Stimulated activated CD4-positive, alpha-beta T cell treated with anti-CD3 and anti-CD28 coated beads, Interleukin-12 subunit alpha, Interleukin-12 subunit beta, amount 100 ng/mL, for 24 hours (primary cell): ENCODE measurements at regions not wholly inside any gene's neighbourhood (a gene's known extent, or its start where the extent isn't known, plus 50 kb on each side); places are given as distances from the start of the nearest gene placed in this dataset.
A peak's percentile ranks its signal among the peaks of the same experiment; 100 is the strongest.
"Not testable (repeated sequence)": the region's sequence is repeated elsewhere in the genome, so short reads cannot be mapped to it uniquely, and the experiment has no call there.

Experiments used
- DNase-seq, 2 experiments: peaks; one replicate each; pipeline ENCODE4 v3.0.0-alpha.2; 2020; ENCODE audit warnings: low read depth in 2 of 2

DNA sequence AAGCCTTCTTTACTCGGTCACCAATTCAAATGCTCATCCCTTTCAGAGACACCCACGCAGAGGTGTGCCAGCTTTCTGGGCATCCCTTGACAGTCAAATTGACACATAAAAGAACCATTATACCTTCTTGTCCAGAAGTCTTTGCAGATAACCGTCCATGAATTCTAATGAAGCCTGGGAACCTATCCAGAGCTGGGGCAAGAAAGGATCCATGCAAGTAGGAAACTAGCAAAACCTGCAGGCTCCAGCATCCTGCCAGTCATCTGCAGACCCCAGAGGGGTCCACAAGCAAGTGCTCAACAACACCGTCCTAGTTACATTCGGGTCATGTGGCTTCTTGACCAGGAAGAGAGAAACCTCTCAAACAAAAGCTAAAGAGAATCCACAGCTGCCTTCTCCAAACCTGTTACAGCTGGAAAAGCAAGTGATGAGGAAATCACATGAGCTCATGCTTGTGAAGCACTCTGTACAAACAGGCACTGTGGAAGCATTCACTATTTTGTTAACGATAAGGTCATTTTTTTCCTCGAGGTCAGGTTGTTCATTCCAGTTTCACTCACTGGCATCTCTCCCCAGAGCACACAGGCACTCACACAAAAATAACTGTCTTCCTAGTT, 80.2 kb upstream of the DMRT1 start:
- no peak for DNase-seq

DNA sequence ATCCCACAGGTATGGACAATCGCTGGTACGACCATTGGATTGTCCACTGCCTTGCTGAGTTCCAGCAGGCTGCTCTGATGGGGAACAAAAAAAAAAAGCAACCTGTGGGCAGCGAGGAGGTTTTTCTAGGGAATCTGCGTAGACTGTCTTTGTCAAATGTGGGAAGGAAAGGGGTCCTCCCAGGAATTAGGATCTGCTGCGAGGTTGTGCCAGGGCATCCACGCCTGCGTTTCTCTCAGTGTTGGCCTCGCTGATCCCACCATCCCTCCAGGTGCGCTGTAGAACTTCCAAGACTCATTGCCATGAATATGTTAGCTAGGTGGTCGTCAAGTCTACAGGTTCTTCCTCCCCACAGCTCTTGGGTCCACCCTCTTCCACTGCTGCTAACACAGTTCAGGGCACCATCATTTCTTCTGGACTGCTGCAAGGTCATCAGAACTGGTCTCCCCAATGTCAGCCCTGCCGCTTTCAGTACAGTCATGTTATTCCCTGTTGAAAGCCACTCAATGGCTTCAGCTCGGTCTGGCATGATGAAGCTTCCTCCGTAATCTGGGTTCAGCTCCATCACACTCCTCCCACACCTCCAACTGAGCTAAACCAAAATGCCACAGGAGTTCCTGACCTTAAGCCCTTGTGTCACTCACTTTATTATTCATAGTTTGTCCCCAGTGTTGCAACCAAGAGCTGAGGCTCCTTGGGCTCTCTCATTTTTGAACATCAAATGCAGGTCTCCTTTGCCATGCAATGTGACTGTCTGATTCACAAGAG, 79.5 kb upstream of the DMRT1 start:
- no peak for DNase-seq

- DNase-seq, result no peak
These were observed 77.8 kb upstream of the DMRT1 start for GRCh38 chr9:763692-764091.

- DNase-seq, result peak; percentile 3 to 8
These were observed 77.4 kb upstream of the DMRT1 start for GRCh38 chr9:764105-764524.

DNA sequence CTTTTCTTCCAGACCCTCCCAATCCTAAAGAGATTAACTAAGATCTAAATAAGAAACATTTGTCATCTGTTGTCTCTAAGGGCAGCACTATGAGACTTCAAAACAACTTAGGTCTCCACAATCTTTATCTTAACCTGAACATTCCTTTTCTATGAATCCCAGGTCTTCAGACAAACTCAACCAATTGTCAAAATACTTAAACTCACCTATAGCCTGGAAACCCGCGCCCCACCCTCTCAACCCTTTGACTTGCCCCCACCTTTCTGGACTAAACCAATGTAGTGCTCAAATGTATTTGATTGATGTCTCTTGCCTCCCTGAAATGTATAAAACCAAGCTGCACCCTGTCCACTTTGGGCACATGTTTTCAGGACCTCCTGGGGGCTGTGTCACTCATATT, 76.5 kb upstream of the DMRT1 start:
- no peak for DNase-seq

DNA sequence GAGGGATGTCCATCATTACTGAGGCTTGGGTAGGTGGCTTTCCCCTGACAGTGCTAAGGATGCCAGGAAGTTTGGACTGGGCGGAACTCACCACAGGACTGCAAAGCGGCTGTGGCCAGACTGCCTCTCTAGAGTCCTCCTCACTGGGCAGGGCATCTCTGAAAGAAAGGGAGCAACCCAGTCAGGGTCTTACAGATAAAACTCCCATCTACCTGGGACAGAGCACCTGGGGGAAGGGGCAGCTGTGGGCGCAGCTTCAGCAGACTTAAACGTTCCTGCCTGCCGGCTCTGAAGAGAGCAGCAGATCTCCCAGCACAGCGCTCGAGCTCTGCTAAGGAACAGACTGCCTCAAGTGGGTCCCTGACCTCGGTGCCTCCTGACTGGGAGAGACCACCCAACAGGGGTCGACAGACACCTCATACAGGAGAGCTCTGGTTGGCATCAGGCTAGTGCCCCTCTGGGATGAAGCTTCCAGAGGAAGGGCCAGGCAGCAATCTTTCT, 74.4 kb upstream of the DMRT1 start:
- not testable (repeated sequence) for DNase-seq

GRCh38 chr9:776086-776485, 65.4 kb upstream of the DMRT1 start:
- DNase-seq, result no peak

GRCh38 chr9:777978-778377, 63.5 kb upstream of the DMRT1 start:
- DNase-seq, result no peak

DNA sequence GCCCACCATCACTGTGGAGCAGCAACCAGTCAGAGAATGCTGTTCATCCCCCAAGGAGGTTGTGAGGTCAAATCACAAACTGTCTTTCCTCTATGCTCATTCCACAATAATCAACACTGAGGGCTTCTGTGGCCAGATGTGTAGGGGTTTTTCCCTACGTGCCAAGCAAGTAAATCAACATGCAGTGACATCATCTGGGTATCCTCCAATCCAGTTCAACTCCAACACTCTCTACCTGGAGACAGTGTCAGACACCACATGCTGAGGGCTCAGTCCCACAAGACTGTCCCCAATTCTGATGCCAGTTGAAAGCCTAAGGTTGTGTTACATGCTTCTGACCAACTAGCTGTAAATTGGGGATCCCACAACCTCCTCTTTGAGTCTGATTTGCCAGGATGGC, 57.3 kb upstream of the DMRT1 start:
- no peak for DNase-seq

DNA sequence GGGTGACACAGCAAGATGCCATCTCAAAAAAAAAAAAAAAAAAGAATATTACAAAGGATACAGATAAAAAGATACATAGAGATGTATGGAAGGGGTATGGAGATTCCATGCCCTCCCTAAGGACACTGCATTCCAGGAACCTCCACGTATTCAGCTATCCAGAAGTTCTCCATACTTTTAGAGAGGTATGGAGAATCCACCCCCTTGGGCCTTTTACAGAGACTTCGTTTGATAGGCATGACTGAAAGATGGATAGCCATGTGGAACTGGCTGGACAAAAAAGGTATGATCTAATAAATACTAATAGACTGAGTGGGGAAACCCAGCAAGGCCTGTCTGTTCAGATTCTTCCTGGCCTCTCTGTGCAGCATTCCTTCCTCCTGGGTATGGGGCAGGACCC, 56.6 kb upstream of the DMRT1 start:
- DNase-seq, result no peak

- DNase-seq, result no peak
These were observed 55.5 kb upstream of the DMRT1 start for GRCh38 chr9:785997-786396.

GRCh38 chr9:786405-786804, 55.1 kb upstream of the DMRT1 start:
- DNase-seq, result no peak

GRCh38 chr9:788777-789176, 52.7 kb upstream of the DMRT1 start:
- DNase-seq, result no peak
